CD4-positive, alpha-beta T cell treated with Interleukin-6 at 100 ng/mL for 8 hours (primary cell): ENCODE measurements at regions not wholly inside any gene's neighbourhood (a gene's known extent, or its start where the extent isn't known, plus 50 kb on each side); places are given as distances from the start of the nearest gene placed in this dataset.

ENCODE experiments used
- DNase-seq: peaks from one replicate; pipeline ENCODE4 v3.0.0-alpha.2; 2020; ENCODE audit warnings: mixed read lengths, low spot score

DNA sequence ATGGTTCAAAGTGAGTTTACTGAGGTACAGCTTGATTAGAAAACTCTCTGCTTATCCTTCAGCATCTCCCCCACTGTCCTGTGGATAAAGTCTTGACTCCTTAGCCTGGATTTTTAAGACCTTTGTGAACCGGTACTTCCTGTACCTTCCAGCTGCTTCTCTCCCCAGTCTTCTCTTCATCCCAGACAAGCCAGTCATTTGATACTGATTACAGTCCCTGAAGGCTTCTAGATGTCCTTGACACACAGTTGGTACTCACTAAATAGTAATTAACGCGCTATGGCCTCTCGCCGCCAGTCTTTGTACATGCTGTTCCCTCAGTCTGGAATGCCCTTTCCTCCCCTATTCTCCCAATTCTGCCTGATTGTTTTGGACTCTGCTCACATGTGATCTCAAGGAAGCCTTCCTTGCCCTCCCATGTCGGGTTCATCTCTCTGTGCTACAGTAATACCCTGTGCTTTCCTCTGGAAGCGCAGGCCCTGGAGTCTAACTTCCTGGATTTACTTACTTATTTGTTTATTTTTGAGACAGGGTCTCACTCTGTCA, 50.6 kb upstream of the PTGR2 start:
- no peak for DNase-seq

DNA sequence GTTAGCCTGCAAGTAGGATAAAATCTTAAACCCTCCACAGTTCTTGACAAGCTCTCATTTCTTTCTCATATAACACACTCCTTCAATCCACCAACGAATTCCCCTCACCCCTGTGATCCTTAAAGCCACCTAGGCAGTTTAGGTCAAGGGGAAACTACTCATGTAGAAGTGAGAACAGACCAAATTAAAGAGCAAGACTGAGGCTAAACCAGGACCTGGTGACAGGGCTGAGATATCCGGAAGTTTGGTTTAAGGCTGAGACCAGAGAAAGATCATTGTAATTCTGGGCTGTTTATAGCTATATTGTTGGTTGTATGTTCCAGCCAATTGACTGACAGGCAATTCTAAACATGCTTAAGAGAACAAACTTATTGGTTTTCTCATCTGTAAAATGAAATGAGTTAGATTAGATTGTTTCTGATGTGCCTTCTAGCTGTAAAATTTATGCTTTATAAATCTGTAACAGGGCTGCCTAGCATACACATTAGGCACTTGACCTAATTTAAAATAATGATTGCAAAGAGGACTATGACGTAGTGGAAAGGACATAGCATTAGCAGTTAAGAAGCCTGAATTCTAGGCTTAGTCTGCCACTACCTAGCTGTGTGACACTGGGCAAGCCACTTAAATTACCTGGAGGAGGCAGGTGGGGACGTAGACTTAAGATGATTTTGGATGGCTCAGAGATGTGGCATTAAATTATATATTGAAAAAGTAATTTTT, 53.9 kb upstream of the PTGR2 start:
- DNase-seq, result no peak

DNA sequence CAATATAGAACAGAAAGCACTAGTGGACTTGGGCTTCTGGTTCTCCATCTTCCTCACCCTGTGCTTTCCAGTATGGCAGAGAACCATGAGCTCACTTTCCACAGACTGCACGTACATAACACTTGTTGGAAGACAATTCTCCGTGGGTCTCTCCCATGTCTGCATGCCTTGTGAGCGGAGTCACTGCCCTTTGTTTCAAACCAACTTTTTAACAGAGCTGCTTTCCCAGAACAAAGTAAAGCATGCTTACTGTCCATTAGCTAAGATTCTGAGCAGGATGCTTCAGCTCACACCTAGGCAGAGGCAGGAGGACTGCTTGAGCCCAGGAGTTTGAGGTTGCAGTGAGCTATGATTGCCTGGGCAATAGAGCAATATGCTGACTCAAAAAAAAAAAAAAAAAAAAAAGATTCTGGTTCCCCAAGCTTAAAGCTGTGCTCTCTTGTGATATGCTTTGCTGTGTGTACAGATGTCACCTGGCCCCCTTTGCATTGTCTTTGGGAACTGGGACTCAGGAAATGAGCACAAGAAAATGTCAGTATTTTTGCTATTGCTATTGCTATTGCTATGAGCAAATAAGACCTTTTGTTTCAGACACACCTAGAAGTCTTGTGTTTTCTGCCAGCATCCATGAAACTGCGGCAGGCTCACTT, 54.6 kb upstream of the PTGR2 start:
- no peak for DNase-seq

DNA sequence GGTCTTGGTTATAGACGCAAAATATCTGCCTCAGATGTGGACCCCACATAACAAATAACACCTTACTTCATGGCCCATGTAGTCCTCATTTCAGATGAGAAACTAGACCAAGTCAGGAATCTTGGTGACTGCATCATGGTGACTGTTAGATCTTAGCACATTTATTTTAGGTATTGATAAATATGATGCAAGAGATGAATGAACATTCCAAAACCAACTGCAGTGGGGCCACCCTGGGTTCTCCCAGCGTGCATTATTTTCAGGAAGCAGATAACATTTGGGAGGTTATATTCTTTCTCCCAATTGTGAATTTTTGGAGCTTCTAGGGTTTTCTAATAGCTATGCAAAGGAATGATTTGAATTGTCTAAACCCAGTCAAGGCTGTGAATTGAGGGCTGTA, 55.2 kb upstream of the PTGR2 start:
- DNase-seq, result no peak

DNA sequence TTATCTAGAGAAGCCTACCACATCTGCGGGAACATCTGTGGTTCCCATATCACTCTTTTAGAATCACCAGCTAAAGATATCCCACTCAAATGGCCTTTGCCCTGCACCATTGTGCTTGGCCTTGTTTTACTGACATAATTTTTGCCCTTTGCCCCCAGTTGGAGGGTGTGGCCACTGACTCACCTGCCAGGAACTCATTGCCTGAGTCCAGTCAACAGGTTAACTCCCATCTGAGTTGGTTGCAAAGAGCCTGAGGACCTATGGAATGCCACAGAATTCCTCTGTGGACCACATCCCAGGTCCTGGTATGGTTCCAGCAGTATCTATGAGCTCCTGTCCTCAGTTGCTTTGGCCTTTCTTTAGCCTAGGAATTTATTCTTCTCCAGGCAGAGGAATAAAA, 55.7 kb upstream of the PTGR2 start:
- no peak for DNase-seq

DNA sequence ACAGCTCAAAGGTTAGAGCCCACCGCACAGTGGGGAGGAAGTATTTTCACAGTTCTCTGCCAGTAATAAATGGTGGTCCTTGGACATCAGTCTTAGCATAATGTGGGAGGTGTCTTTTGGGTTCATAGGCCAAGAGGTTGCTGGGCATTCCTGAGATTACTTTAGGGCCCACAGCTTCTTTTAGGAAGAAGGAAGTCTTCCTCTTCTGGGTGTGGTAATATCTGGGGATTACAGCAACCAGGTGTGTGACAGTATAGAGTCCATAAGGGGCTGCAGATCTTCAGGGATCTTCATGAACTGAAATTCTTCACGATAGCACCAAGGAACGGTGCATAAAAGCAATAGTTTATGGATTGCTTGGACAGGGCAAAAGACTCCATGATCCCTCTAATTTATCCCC, 56.2 kb upstream of the PTGR2 start:
- DNase-seq, result no peak

DNA sequence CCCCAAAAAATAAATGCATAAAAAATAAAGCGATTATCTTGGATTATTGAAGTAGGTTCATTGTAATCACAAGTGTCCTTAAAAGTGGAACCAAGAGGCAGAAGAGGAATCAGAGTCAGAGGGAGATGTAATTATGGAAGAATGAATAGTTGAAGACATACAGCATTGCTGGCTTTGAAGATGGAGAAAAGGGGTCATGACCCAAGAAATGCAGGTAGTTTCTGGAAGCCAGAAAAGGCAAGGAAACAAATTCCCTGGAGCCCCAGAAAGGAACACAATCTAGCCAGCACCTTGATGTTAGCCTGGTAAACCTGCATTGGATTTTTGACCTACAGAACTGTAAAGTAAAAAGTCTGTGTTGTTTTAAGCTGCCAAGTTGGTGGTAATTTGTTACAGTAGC, 57.5 kb upstream of the PTGR2 start:
- DNase-seq, result no peak

DNA sequence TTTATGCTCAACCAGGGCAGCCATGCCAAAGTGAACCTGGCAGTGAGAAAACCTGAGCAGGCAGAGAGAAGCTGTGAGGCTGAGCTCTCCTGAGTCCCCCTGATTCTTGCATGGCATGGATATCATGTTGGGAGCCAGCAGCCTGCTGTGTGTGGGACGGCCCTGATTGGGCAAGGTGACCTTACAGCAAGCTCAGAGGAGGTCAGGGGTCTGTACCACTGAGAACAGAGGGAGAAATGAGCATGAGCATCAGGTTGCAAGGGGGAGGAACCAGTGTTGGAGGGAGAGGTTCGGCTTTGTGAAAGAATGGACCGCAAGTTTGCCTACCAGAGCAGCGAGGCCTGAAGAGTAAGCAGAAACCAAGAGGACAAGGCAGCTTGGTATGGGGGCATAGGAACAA, 59.1 kb upstream of the PTGR2 start:
- DNase-seq, result no peak

DNA sequence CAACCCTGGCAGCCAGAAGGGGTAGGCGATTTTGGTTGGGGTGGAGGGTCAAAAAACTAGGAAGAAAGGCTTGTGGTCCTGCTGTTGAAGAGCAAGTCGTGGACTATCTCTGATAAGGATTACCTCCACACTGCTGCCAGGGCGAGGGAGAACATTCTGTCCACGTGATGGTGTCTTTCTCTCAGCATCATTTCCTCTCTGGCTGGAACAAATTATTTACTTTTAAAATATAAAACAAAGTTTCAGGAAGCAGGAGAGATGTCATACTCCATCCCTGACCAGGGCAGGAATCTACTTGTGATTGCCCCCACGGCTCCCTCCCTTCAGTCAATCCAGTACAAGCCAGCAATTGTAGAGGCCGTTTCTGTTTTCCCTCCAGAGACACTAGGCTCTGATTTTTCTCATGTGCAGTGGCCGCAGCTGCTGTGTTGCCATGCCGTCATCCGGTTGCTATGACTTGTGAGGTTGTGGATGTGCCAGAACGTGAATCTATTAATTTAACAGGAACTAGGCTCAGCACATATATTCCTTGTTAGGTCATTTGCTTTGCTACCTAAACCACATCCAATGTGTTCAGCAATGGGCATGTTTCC, 61.5 kb upstream of the PTGR2 start:
- DNase-seq, result no peak

DNA sequence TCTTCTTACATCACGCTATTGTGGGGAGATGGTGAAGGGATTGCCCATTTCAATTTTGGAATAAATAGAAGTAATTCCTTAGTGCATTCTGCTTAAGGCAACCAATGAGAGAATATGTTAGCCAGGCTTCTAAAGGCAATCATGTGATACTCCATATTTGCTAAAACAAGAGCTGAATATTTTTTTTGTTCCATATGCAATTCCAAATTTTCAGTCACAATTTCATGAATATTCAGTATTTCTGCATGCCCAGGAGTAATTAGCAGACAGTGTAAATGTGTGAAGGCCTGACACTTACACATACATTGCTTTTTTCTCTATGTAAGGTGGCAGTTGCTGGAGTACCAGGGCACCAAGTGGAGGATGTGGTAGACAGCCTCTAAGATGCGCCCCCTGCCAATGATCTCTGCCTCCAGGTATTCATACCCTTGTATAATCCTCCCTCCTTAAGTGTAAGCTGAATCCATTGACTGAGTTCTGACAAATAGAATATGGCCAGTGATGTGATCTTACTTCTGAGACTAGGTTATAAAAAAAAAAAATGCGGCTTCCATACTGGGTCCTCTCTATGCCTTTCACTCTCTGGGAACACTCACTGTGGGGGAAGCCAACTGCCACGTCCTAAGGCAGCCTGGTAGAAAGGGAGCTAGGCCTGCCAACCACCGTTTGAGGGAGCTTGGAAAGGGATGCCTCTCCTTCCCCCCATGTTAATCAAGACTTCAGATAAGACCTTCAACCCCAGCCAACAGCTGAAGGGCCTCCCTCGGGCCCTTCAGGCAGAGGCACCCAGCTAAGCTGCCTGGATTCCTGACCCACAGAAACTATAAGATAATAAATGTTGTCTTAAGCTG, 62.7 kb upstream of the PTGR2 start:
- DNase-seq, result no peak

DNA sequence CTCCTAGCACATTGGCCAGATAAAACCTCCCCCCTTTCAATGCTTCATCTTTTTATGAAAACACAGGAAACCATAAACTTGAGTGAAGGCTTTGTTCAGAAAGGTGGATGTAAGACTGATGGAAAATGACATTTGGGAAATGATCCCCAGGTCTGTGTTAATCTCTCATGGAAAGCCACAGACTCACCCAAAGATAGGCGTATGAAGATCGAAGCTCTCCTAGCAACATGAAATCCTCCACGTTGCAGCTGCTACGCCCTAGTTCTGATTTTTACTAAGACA, 63.4 kb upstream of the PTGR2 start:
- DNase-seq, result no peak

DNA sequence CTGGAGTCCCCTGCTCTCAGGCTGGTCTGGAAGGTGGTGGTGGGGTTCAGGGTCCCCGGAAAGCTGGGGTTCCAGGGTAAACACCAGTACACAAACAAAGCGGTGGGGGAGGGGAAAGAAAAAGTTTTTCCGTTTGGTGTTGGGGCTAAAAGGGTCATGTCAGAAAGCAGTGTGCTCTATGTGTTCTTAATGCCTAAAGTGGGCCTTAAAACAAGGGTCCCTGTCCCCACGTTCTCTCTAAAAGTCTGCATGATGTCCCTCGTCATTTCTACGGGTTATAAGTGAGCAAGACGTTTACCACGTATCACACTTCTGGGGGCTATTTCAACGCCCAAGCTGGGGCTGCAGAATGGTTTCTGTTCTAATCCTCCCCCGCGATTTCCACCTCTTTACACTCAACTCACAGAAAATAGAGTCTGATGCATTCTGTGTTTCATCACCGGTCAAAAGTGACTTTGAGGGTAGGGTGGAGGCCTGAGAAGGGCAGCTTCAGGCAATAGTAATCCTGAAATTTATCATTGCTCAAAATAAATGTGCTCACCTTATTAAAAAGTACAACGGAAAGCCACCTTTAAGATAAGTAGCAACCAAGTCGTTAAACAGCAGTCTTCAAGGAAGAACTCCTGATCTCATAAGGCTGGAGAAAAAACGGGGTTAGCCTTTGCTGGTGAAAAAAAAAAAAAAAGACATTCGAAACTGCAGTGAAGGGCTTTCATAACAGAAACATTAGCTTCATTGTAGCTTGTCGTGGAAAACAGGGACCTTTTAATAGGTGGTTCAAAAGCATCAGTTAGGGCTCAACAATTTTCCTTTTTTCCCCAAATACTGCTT, 63.9 kb upstream of the PTGR2 start:
- no peak for DNase-seq

DNA sequence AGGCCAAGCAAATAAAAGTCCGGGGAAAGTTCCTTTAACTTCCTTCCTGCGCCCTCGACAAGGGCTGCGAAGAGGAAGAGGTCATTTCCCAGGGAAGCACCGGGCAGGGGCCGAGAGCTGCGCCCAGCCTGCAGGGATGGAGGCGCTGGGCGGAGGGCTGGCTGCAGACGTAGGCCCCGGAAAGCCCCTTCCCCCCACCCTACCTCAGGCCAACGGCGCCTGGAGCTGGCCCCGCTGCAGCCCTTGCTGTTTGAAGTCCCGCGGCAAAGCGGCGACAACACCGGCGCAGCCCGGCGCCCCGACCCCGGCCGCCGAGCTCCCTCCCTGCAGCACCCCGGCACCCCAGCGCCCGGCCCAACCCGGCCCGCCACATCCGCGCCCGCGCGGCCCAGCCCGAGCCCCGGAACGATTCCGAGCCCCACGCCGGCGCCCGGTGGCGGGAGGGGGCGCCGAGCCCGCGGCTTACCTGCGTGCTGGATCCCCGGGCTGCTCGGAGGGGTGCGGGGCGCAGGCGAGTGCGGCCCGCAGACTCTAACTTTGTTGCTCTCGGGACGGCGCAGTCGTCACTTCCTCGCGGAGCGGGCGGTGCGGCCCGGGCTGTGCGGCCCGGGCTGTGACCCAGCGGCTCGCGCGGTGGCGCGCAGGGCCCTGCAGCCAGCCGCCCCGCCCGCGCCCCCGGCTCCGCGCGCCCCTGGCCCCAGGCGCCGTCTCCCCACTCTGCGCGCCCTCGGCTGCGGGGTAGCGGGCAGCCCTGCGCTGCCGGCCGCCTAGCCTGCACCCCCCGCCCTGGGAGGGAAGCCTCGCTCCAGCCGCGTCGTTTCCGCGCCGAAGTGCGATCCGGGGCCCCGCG, 64.8 kb upstream of the PTGR2 start:
- peak; percentile 43 for DNase-seq

DNA sequence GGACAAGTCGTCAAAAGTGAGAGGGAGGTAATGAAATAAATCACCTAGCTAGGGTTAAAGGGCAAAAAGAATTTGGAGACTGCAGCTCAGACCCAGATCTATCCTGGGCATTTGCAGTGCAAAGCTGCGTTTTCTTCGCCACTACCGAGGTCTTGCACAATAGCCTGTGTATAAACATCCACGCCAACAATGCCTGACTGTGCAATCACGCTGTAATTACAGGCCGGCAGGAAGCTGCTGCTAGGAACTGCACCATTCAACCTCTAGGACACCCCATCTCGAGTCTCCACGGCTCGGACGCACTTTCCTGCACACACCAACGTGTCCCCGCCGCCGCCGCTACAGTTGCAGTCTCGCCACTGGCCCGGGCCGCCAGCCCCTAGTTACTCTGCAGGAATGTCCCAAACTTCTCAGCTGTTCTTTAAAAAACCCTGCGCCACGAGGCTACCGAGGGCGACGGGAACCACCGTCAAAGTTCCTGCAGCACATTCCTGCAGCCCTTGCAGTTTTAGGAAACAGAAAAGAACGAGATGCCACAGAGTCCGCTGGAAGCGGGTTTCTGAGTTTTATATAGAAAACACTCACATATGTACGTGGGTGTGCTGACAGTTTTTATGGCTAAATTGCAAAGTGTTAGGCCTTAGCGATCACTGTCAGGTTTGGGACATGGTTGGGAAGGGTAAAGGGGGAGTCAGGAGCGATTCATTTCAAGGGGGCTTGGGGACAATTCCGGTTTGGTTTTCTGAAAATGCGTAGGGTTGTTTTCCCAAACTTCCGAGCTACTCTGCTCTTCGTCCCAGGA, 65.6 kb upstream of the PTGR2 start:
- peak; percentile 67 for DNase-seq

DNA sequence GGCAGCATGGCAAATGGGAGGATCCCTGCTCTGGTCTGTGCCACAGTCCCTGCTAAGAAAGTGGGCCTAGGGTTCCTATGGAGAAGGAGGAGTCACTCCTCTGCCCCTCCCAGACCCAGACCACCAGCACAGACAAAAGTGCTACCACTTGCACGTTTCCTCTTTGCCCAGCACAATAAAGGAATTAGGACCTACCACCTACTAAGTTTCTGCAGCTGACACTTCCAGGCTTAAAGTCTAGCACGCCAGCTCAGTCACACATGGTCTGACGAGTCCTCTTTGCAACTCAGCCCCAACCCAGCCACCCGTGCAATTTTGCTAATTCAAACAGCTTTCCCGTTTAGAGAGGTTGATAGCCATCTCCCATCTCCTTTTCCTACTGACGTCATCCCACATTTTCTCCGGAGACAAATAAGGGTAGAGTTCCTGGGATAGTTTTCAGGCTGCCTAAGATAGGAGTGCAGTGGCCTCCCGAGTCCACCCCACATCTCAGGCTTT, 66.2 kb upstream of the PTGR2 start:
- DNase-seq, result no peak

DNA sequence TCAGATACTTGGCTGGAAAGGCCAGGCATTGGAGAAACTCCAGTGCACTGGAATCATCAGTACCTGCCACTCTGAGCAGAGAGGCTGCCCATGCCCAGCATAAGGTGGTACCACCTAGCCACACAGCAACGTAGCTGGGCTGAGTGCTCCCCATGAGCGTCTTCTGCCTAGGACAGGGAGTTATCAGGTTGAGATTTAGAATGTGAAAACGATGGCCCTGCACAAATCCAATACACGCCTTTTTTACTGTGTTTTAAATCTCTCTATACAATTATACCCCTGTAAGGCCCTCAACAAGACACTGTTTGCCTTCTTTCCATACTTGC, 66.7 kb upstream of the PTGR2 start:
- DNase-seq, result no peak

DNA sequence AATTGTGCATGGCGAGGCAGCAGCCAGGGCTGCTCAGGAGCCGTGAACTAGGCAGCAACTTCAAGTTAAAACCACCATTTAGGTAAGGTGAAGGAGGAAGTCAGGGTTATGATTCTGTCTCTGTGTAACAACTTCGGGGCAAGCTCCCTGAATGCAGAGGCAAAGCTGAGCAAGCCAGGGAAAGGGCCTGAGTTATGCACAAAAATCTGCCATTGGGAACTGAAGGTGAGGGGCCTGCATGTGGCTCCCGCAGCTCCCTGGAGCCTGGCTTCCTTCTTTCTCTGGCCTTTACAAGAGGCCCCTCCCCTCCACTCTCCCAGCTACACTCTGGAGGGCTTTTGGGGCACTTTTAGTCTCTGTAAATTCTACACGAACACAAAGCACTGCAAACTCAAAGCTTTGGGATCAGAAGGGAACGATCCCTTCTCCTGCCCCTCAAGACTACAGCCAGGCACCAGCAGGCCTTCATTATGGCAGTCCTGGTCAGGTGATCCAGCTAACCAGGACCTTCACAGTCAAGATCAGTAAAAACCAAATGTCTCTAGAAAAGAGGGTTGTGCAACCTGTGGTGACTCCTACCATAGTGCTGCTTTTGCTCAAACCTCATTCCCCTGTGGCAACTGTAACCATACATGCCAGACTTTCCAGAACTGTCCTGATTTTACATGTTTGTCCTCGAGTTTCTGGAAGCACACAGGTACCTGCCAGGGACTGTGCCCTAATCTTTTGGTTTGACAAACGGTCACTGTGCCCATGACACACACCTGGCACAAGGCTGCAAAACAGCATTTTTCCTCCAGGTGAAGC, 67.2 kb upstream of the PTGR2 start:
- no peak for DNase-seq

DNA sequence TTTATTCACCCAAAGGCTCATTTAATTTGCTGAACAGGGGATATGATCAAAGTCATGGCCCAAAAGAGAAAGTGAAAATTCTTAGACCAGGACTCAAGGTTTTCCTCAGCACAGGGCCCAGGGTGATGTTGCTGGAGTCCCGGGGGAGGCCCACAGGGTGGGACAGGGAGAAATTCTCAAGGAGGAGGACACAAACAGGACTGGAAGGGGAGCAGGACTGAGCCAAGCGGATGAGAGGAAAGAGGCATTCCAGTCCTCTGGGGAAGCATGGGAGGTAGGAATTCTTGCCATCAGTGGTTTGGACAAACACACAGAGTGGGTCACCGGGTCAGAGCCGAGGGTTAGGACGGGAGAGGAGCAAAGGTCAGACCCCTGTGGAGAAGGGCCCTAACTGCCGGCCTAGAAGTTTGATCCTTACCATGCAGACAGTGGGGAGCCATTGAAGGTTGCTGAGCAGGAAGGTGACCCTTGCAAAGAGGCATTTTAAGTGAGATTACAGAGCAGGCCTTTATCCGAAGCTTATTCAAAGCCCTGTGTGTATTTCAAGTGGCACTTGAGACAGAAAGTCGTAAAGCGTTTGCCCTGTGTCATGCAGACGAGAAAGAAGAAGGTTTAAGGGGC, 68.4 kb upstream of the PTGR2 start:
- DNase-seq, result no peak

DNA sequence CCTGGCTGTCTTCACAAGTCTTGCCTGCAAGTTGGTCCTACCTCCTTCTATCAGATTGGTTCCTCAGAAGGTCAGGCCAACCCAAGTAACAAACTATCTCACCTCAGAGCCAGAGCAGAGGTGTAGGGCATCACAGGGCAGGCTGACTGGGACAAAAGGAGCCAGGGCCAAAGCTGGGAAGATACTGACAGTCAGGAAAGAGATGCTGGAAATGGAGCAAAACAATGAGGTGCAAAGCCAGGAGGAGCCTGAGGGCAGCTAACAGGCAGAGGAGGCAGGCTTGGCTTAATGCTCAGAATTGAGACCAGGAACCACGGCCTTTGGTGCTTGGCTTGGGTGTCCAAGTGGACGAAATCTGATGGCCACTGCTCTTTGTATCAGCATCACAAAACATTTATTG, 68.4 kb upstream of the PNMA1 start:
- DNase-seq, result no peak
